NCI-H2171 treated with DMSO at 0.1 percent for 48 hours (cell line): ENCODE measurements at regions not wholly inside any gene's neighbourhood (a gene's known extent, or its start where the extent isn't known, plus 50 kb on each side); places are given as distances from the start of the nearest gene placed in this dataset.
A peak's percentile ranks its signal among the peaks of the same experiment; 100 is the strongest.

Experiments
- DNase-seq: peaks from one replicate; lab custom pipeline; 2025; lab: John Stamatoyannopoulos, UW

- no peak for DNase-seq
Measured at GRCh38 chr14:42606839-42607238, 1000.2 kb downstream of the LRFN5 start.

- no peak for DNase-seq
Measured at GRCh38 chr14:42602336-42602845, 995.7 kb downstream of the LRFN5 start.

GRCh38 chr14:42572032-42572431 lies 965.4 kb downstream of the LRFN5 start:
- DNase-seq: no peak

- no peak for DNase-seq
Measured at GRCh38 chr14:42569227-42569626, 962.6 kb downstream of the LRFN5 start.

GRCh38 chr14:42565556-42565955 lies 958.9 kb downstream of the LRFN5 start:
- DNase-seq: no peak

GRCh38 chr14:42563313-42563712 lies 956.6 kb downstream of the LRFN5 start:
- no peak for DNase-seq

GRCh38 chr14:42556551-42556950 lies 949.9 kb downstream of the LRFN5 start:
- no peak for DNase-seq

- no peak for DNase-seq
Measured at GRCh38 chr14:42555365-42555764, 948.7 kb downstream of the LRFN5 start.

- no peak for DNase-seq
Measured at GRCh38 chr14:42554091-42554490, 947.4 kb downstream of the LRFN5 start.

- no peak for DNase-seq
Measured at GRCh38 chr14:42550310-42550709, 943.6 kb downstream of the LRFN5 start.

- no peak for DNase-seq
Measured at GRCh38 chr14:42548349-42548748, 941.7 kb downstream of the LRFN5 start.

- DNase-seq: no peak
Measured at GRCh38 chr14:42545636-42546035, 939.0 kb downstream of the LRFN5 start.

- no peak for DNase-seq
Measured at GRCh38 chr14:42541535-42542001, 934.9 kb downstream of the LRFN5 start.

GRCh38 chr14:42535397-42535796 lies 928.7 kb downstream of the LRFN5 start:
- no peak for DNase-seq

- no peak for DNase-seq
Measured at GRCh38 chr14:42533476-42533875, 926.8 kb downstream of the LRFN5 start.

GRCh38 chr14:42532194-42532593 lies 925.5 kb downstream of the LRFN5 start:
- DNase-seq: no peak

GRCh38 chr14:42527141-42527540 lies 920.5 kb downstream of the LRFN5 start:
- no peak for DNase-seq

- DNase-seq: peak; percentile 78
Measured at GRCh38 chr14:42523666-42524065, 917.0 kb downstream of the LRFN5 start.

- DNase-seq: no peak
Measured at GRCh38 chr14:42517806-42518500, 911.3 kb downstream of the LRFN5 start.

- DNase-seq: no peak
Measured at GRCh38 chr14:42513837-42514236, 907.2 kb downstream of the LRFN5 start.

- no peak for DNase-seq
Measured at GRCh38 chr14:42510071-42510470, 903.4 kb downstream of the LRFN5 start.

GRCh38 chr14:42508209-42508946 lies 901.7 kb downstream of the LRFN5 start:
- DNase-seq: no peak

GRCh38 chr14:42504433-42504832 lies 897.8 kb downstream of the LRFN5 start:
- no peak for DNase-seq
